SK-N-SH (cell line): ENCODE measurements at regions not wholly inside any gene's neighbourhood (a gene's known extent, or its start where the extent isn't known, plus 50 kb on each side); places are given as distances from the start of the nearest gene placed in this dataset.

Source experiments
- CTCF ChIP-seq: fragments of 200-600 bp; sonication (generic); IDR thresholded peaks from 2 replicates; pipeline ENCODE4 v1.6.1; 2017; ENCODE audit warnings: antibody characterized with exemption, mild to moderate bottlenecking, moderate library complexity
- MXI1 ChIP-seq: IDR thresholded peaks from 2 replicates; pipeline ENCODE4 v1.6.1; 2012; ENCODE audit warnings: mild to moderate bottlenecking, low read depth, low read length, improper control_type of control experiment
- RAD21 ChIP-seq: IDR thresholded peaks from 2 replicates; pipeline ENCODE4 v1.6.1; 2012; ENCODE audit warnings: mild to moderate bottlenecking, low read length
- TF ChIP-seq, protein P1 (sequence below): fragments of 150-350 bp; IDR thresholded peaks from 2 replicates; pipeline ENCODE4 v1.6.1; 2017; ENCODE audit warnings: antibody characterized with exemption, low read length, low read depth, borderline replicate concordance

GRCh38 chr3:124461838-124462632 lies 268.2 kb upstream of the UMPS start:
- TF ChIP-seq CTCF (no peak), MXI1 (no peak), RAD21 (no peak)
- TF ChIP-seq, protein P1, sequence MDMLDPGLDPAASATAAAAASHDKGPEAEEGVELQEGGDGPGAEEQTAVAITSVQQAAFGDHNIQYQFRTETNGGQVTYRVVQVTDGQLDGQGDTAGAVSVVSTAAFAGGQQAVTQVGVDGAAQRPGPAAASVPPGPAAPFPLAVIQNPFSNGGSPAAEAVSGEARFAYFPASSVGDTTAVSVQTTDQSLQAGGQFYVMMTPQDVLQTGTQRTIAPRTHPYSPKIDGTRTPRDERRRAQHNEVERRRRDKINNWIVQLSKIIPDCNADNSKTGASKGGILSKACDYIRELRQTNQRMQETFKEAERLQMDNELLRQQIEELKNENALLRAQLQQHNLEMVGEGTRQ: no peak
